Choroid plexus epithelial cell (primary cell): ENCODE measurements at regions not wholly inside any gene's neighbourhood (a gene's known extent, or its start where the extent isn't known, plus 50 kb on each side); places are given as distances from the start of the nearest gene placed in this dataset.
"Not testable (repeated sequence)": the region's sequence is repeated elsewhere in the genome, so short reads cannot be mapped to it uniquely, and the experiment has no call there.

Experiments used
- DNase-seq: peaks from one replicate; pipeline ENCODE4 v3.0.0-alpha.2; 2010; ENCODE audit warnings: low read depth
- H3K4me3 ChIP-seq: 2 replicates; pipeline ENCODE4 v1.5.1; 2011; ENCODE audit warnings: low read depth, mild to moderate bottlenecking, control low read depth, low read length, moderate library complexity

- not testable (repeated sequence) for DNase-seq, H3K4me3 ChIP-seq
Observed at GRCh38 chr2:91686046-91686445, 2994.6 kb downstream of the RPIA start.
